Activated CD4-positive, alpha-beta T cell treated with anti-CD3 and anti-CD28 coated beads for 4 hours (primary cell): ENCODE measurements at regions not wholly inside any gene's neighbourhood (a gene's known extent, or its start where the extent isn't known, plus 50 kb on each side); places are given as distances from the start of the nearest gene placed in this dataset.
"Not testable (repeated sequence)": the region's sequence is repeated elsewhere in the genome, so short reads cannot be mapped to it uniquely, and the experiment has no call there.

Experiments
- DNase-seq, 2 donors: peaks; one replicate each; pipeline ENCODE4 v3.0.0-alpha.2; 2020

DNA sequence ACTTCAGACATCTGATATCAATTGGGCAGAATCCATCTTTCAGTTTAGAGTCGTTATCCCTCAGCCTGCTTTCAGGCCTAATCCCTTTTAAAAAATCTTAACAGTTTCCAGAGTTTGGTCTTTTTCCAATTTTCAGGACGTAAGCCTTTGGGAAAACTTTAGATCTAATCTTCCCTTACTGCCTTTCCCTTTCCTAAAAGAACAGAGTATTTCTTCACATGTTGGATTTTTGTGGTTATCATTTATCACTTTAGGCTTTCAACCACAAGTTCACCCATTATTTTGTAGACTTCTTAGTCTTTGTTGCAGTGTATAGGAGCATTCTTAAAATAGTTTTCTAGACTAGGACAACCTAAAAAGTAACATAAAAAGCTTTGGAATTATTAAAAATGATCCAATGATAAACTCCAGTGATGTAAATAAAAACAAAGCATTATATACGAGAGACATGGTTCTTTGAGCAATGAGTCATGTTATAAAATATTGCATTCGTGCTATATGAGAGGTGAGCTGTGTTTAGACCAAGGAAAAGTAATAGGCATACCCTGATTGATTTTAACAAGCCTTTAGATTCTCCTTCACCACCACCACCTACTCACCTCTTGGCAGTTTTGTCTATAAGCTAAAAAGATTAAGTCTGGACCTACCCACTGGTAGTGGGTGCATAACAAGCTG is 90.4 kb upstream of the MCHR2 start:
- no peak for DNase-seq

DNA sequence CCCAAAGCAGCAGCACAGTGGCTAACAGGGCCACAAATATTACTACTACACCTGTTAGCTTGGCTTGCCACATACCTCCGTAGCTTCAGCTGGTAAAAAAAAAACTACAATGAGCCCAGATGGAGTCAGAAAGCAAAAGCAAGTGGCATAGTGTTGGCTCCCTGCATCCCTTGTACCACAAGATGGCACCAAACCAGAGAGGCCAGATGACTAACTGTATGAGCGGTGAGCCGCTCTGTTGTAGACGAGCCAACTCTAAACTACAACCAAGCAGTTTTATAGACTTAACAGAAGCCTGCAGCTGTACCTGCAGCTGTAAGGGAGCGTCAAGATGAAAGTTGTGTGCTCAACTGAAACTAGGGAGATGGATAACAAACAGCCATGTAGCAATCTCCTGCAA is 84.5 kb upstream of the MCHR2 start:
- no peak for DNase-seq

DNA sequence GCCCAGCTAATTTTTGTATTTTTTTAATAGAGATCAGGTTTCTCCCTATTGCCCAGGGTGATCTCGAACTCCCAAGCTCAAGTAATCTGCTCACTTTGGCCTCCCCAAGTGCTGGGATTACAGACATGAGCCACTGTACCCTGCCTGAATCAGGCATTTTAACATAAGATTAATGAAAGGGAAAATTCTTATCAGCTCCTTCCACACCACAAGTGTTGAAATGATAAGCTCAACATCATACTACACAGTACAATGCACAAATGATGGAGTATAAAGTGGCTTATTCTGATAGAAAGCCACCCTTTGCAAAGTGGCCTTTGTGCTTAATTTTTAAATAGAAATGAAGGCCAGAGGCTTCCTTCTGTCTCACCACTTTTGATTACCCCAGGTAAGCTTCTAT is 71.3 kb upstream of the MCHR2 start:
- no peak for DNase-seq

DNA sequence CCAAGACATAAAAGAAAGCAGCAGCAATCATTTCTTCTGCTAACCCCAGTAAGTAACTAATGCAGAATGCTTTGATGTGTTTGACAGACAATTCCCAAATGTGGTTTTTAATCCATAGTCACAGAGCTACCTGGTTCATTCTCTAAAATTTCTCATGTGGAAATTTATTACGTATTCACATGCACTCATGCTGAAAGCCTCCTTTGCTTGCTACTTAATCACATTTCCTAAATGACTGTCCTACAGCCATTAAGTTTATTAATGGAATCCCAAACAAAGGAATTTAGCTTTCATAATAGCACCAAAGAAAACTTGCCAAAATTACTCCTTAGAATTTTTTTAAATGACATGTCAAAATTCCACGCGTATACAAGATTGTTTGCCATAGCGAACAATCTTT is 68.6 kb upstream of the MCHR2 start:
- no peak for DNase-seq

DNA sequence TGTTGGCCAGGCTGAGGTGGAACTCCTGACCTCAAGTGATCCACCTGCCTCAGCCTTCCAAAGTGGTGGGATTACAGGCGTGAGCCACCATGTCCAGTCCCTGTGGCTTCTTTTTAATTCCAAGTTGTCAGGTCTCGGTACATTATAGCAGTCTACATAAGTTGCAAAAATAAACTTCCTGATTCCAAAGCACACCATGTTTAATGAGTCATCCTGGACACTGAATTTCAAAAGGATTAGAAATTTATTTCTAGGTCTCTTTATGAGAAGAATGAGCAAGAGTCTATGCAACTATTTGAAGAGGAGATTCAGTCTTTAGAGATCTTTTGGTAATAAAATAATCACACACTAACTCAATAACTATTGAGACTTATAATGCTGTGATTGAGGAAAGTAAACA is 63.9 kb upstream of the MCHR2 start:
- no peak for DNase-seq

DNA sequence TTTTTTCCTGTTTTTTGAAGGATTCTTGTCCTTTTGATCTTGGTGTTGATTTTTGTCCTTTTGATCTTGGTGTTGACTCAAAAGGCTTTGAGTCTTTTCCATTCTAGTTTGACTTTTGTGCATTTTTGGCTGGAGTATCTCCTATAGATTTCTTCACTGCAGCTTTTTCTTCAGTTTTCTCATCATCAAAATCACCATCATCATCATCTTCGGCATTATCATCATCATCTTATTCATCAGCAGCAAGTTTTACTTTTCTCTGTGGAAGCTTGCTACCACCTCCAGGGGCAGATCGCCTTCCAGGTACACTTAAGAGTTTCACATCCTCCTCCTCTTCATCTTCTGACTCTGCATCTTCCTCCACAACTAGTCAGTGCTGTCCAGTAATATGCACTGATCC is 56.5 kb upstream of the MCHR2 start:
- no peak for DNase-seq

DNA sequence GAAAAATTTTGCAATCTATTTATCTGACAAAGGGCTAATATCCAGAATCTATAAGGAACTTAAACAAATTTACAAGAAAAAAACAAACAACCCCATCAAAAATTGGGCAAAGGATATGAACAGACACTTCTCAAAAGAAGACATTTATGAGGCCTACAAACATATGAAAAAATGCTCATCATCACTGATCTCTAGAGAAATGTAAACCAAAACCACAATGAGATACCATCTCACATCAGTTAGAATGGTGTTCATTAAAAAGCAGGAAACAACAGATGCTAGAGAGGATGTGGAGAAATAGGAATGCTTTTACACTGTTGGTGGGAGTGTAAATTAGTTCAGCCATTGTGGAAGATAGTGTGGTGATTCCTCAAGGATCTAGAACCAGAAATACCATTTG is 49.9 kb upstream of the MCHR2 start:
- DNase-seq = not testable (repeated sequence)
